BLaER1 treated with 17β-estradiol and CSF1 and Interleukin-3, amounts not matched to agents 10 nM and 100 nM (cell line): ENCODE measurements at regions not wholly inside any gene's neighbourhood (a gene's known extent, or its start where the extent isn't known, plus 50 kb on each side); places are given as distances from the start of the nearest gene placed in this dataset.

Source experiments
- H3K27ac ChIP-seq, 11 experiments: shearing (Covaris generic); formaldehyde crosslinking; 2 replicates each; pipeline ENCODE4 v1.8.1; 2022
- H3K27me3 ChIP-seq, 11 experiments: shearing (Covaris generic); formaldehyde crosslinking; 2 replicates each; pipeline ENCODE4 v1.8.1; 2022
- H3K36me3 ChIP-seq, 11 experiments: shearing (Covaris generic); formaldehyde crosslinking; 2 replicates each; pipeline ENCODE4 v1.8.1; 2022
- H3K4me1 ChIP-seq, 10 experiments: shearing (Covaris generic); formaldehyde crosslinking; 2 replicates each; pipeline ENCODE4 v1.8.1; 2022
- H3K4me2 ChIP-seq, 11 experiments: shearing (Covaris generic); formaldehyde crosslinking; 2 replicates each; pipeline ENCODE4 v1.8.1; 2022
- H3K4me3 ChIP-seq, 10 experiments: shearing (Covaris generic); formaldehyde crosslinking; 2 replicates each; pipeline ENCODE4 v1.8.1; 2022
- H3K9ac ChIP-seq, 11 experiments: shearing (Covaris generic); formaldehyde crosslinking; 2 replicates each; pipeline ENCODE4 v1.8.1; 2022
- H3K9me3 ChIP-seq, 11 experiments: shearing (Covaris generic); formaldehyde crosslinking; replicated peaks in 1 of 11; 2 replicates each; pipeline ENCODE4 v1.8.1; 2022
- H4K20me1 ChIP-seq, 11 experiments: shearing (Covaris generic); formaldehyde crosslinking; 2 replicates each; pipeline ENCODE4 v1.8.1; 2022
- Cebpa-rat ChIP-seq, 11 experiments: shearing (Covaris generic); IDR thresholded peaks; 2 replicates each; pipeline ENCODE4 v1.8.1; 2022

GRCh38 chr14:29232711-29233110, 466.1 kb downstream of the FOXG1 start:
- H3K27ac ChIP-seq = no peak overlapping the region
- no peak overlapping the region for H3K4me2 ChIP-seq
- H3K4me3 ChIP-seq = no peak overlapping the region
- no peaks in the 10 kb centered on the region for H3K9me3 ChIP-seq
- H3K27me3 ChIP-seq = no peaks in the 10 kb centered on the region
- TF ChIP-seq Cebpa-rat (IDR thresholded peaks at IDR 0.05) = no peak
- no peak overlapping the region for H3K9ac ChIP-seq
- no peaks in the 10 kb centered on the region for H3K4me1 ChIP-seq
- H4K20me1 ChIP-seq = no peaks in the 10 kb centered on the region
- H3K36me3 ChIP-seq = no peaks in the 10 kb centered on the region

GRCh38 chr14:29233188-29233587, 466.6 kb downstream of the FOXG1 start:
- no peaks in the 10 kb centered on the region for H4K20me1 ChIP-seq
- H3K27ac ChIP-seq = no peak overlapping the region
- no peaks in the 10 kb centered on the region for H3K36me3 ChIP-seq
- H3K9me3 ChIP-seq = no peaks in the 10 kb centered on the region
- TF ChIP-seq Cebpa-rat (IDR thresholded peaks at IDR 0.05) = no peak
- no peaks in the 10 kb centered on the region for H3K4me1 ChIP-seq
- H3K4me2 ChIP-seq = no peak overlapping the region
- no peak overlapping the region for H3K4me3 ChIP-seq
- no peaks in the 10 kb centered on the region for H3K27me3 ChIP-seq
- no peak overlapping the region for H3K9ac ChIP-seq

GRCh38 chr14:29235991-29236390, 469.4 kb downstream of the FOXG1 start:
- Histone ChIP-seq H3K4me2 (no peak overlapping the region), H3K4me1 (no peaks in the 10 kb centered on the region), H4K20me1 (no peaks in the 10 kb centered on the region), H3K27me3 (no peaks in the 10 kb centered on the region), H3K4me3 (no peak overlapping the region), H3K9ac (no peak overlapping the region), H3K27ac (no peak overlapping the region), H3K9me3 (no peaks in the 10 kb centered on the region), H3K36me3 (no peaks in the 10 kb centered on the region)
- TF ChIP-seq Cebpa-rat (IDR thresholded peaks at IDR 0.05) = no peak

- no peak overlapping the region for H3K27ac ChIP-seq
- TF ChIP-seq Cebpa-rat (IDR thresholded peaks at IDR 0.05) = no peak
- H3K36me3 ChIP-seq = no peaks in the 10 kb centered on the region
- H4K20me1 ChIP-seq = no peaks in the 10 kb centered on the region
- H3K9me3 ChIP-seq = no peaks in the 10 kb centered on the region
- H3K4me3 ChIP-seq = no peak overlapping the region
- no peaks in the 10 kb centered on the region for H3K27me3 ChIP-seq
- H3K4me1 ChIP-seq = no peaks in the 10 kb centered on the region
- no peak overlapping the region for H3K9ac ChIP-seq
- H3K4me2 ChIP-seq = no peak overlapping the region
Observed at GRCh38 chr14:29236401-29236800, 469.8 kb downstream of the FOXG1 start.

GRCh38 chr14:29236848-29237247, 470.3 kb downstream of the FOXG1 start:
- Histone ChIP-seq H3K4me2 (no peak overlapping the region), H3K9me3 (no peaks in the 10 kb centered on the region), H4K20me1 (no peaks in the 10 kb centered on the region), H3K36me3 (no peaks in the 10 kb centered on the region), H3K4me3 (no peak overlapping the region), H3K27ac (no peak overlapping the region), H3K27me3 (no peaks in the 10 kb centered on the region), H3K4me1 (no peaks in the 10 kb centered on the region), H3K9ac (no peak overlapping the region)
- TF ChIP-seq Cebpa-rat (IDR thresholded peaks at IDR 0.05) = no peak

GRCh38 chr14:29240066-29240465, 473.5 kb downstream of the FOXG1 start:
- Histone ChIP-seq H3K4me1 (no peaks in the 10 kb centered on the region), H3K27ac (no peak overlapping the region), H3K36me3 (no peaks in the 10 kb centered on the region), H3K9me3 (no peaks in the 10 kb centered on the region), H3K9ac (no peak overlapping the region), H3K4me2 (no peak overlapping the region), H4K20me1 (no peaks in the 10 kb centered on the region), H3K27me3 (no peaks in the 10 kb centered on the region), H3K4me3 (no peak overlapping the region)
- no peak for TF ChIP-seq Cebpa-rat (IDR thresholded peaks at IDR 0.05)

GRCh38 chr14:29242755-29243754, 476.5 kb downstream of the FOXG1 start:
- no peak for TF ChIP-seq Cebpa-rat (IDR thresholded peaks at IDR 0.05)
- H3K9ac ChIP-seq = no peak overlapping the region
- H3K27me3 ChIP-seq = no peaks in the 10 kb centered on the region
- H3K4me3 ChIP-seq = no peak overlapping the region
- H4K20me1 ChIP-seq = no peaks in the 10 kb centered on the region
- no peaks in the 10 kb centered on the region for H3K36me3 ChIP-seq
- H3K4me2 ChIP-seq = no peak overlapping the region
- no peak overlapping the region for H3K27ac ChIP-seq
- H3K4me1 ChIP-seq = no peaks in the 10 kb centered on the region
- H3K9me3 ChIP-seq = no peaks in the 10 kb centered on the region

GRCh38 chr14:29255692-29256091, 489.1 kb downstream of the FOXG1 start:
- Histone ChIP-seq H3K36me3 (no peaks in the 10 kb centered on the region), H3K4me2 (no peak overlapping the region), H3K27me3 (no peaks in the 10 kb centered on the region), H3K4me1 (no peaks in the 10 kb centered on the region), H3K9ac (no peak overlapping the region), H4K20me1 (no peaks in the 10 kb centered on the region), H3K27ac (no peak overlapping the region), H3K9me3 (peaks cover 0 to 9% (median 5%) of the 10 kb centered on the region in 11 experiments; a peak in 7 of 22 replicates), H3K4me3 (no peak overlapping the region)
- TF ChIP-seq Cebpa-rat (IDR thresholded peaks at IDR 0.05) = no peak

GRCh38 chr14:29262979-29263378, 496.4 kb downstream of the FOXG1 start:
- TF ChIP-seq Cebpa-rat (IDR thresholded peaks at IDR 0.05) = no peak

GRCh38 chr14:29264865-29265264, 498.3 kb downstream of the FOXG1 start:
- Histone ChIP-seq H3K4me1 (no peaks in the 10 kb centered on the region), H3K27ac (no peak overlapping the region)
- no peak for TF ChIP-seq Cebpa-rat (IDR thresholded peaks at IDR 0.05)

More at GRCh38 chr14:29262979-29263378, 496.4 kb downstream of the FOXG1 start:
- Histone ChIP-seq H3K36me3 (no peaks in the 10 kb centered on the region), H3K4me2 (no peak overlapping the region), H4K20me1 (no peaks in the 10 kb centered on the region), H3K4me1 (no peaks in the 10 kb centered on the region), H3K4me3 (no peak overlapping the region), H3K9ac (no peak overlapping the region), H3K27me3 (no peaks in the 10 kb centered on the region), H3K9me3 (no peaks in the 10 kb centered on the region), H3K27ac (no peak overlapping the region)

More at GRCh38 chr14:29264865-29265264, 498.3 kb downstream of the FOXG1 start:
- H3K9me3 ChIP-seq = no peaks in the 10 kb centered on the region
- H3K9ac ChIP-seq = no peak overlapping the region
- no peaks in the 10 kb centered on the region for H3K36me3 ChIP-seq
- H3K4me3 ChIP-seq = no peak overlapping the region
- H3K27me3 ChIP-seq = no peaks in the 10 kb centered on the region
- H3K4me2 ChIP-seq = no peak overlapping the region
- no peaks in the 10 kb centered on the region for H4K20me1 ChIP-seq
